Astrocyte of the cerebellum (primary cell): ENCODE measurements at regions not wholly inside any gene's neighbourhood (a gene's known extent, or its start where the extent isn't known, plus 50 kb on each side); places are given as distances from the start of the nearest gene placed in this dataset.

Source experiments
- DNase-seq: peaks from one replicate; pipeline ENCODE4 v3.0.0-alpha.2; 2011; ENCODE audit warnings: low read depth
- H3K4me3 ChIP-seq: 2 replicates; pipeline ENCODE4 v1.5.1; 2011; ENCODE audit warnings: mild to moderate bottlenecking, low read depth, low read length, moderate library complexity
- CTCF ChIP-seq: IDR thresholded peaks from 2 replicates; pipeline ENCODE4 v1.5.1; 2012; ENCODE audit warnings: low read length, low read depth, moderate library complexity, mild to moderate bottlenecking; ENCODE audit errors: missing control alignments
- in situ Hi-C: cut with HindIII; loops from 2 replicates; pipeline ENCODE4 v1.10.0; 2017; ENCODE audit warnings: low sequenced_read_pairs

DNA sequence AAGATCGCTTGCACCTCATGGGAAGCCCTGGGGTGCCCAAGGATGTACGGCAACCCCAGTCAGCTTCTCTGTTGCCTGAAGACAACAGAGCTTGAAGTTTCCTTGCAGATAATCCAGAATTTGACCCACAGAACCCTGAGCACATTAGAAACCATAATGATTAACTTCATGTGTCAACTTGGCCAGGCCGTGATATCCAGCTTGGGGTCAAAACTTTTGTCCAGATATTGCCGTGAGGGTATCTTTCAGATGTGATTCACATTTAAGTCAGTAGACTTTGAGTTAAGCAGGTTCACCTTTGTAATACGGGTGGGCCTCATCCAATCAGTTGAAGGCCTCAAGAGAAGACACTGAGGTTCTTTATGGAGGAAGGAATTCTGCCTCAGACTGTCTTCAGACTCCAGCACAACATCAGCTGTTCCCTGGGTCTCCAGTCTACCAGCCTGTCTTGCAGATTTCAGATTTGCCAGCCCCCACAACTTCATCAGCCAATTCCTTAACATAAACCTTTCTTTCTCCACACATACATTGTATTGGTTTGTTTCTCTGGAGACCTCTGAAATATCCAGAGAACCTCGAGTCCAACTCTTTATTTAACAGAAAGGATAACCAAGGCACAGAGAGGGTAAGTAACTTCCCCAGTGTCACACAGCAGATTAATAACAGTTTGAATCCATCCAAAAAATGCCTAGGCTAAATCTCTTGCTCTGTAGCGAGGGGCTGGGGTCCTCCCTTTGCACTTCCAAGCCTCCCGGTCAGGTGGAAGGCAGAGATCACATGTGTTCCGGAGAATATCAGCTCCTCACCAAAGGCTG lies 171.1 kb downstream of the SALL1 start:
- no peak for DNase-seq
- no peak for TF ChIP-seq CTCF
- in situ Hi-C loops, result no loop called here
- no peak overlapping the region for H3K4me3 ChIP-seq

GRCh38 chr16:50977138-50977537 lies 173.9 kb downstream of the SALL1 start:
- in situ Hi-C loops, result no loop called here
- DNase-seq, result no peak
- no peak overlapping the region for H3K4me3 ChIP-seq
- no peak for TF ChIP-seq CTCF

GRCh38 chr16:50974438-50975036 lies 176.5 kb downstream of the SALL1 start:
- no peak for TF ChIP-seq CTCF
- H3K4me3 ChIP-seq, result no peak overlapping the region
- in situ Hi-C loops, result no loop called here
- DNase-seq, result peak; percentile 11

GRCh38 chr16:50972876-50973275 lies 178.2 kb downstream of the SALL1 start:
- no peak for TF ChIP-seq CTCF
- in situ Hi-C loops, result no loop called here
- H3K4me3 ChIP-seq, result no peak overlapping the region
- no peak for DNase-seq

- TF ChIP-seq CTCF, result no peak
- in situ Hi-C loops, result no loop called here
- H3K4me3 ChIP-seq, result no peak overlapping the region
- no peak for DNase-seq
Measured at GRCh38 chr16:50970281-50970680, 180.8 kb downstream of the SALL1 start.

- no peak for DNase-seq
- in situ Hi-C loops, result no loop called here
- no peak for TF ChIP-seq CTCF
- H3K4me3 ChIP-seq, result no peak overlapping the region
Measured at GRCh38 chr16:50967827-50968612, 183.1 kb downstream of the SALL1 start.
